ENCODE measurements at regions not wholly inside any gene's neighbourhood (a gene's known extent, or its start where the extent isn't known, plus 50 kb on each side); places are given as distances from the start of the nearest gene placed in this dataset.

- CTCF ChIA-PET, result interaction anchor here (0.6 to 1.6 kb wide), 2 partner anchors 11 to 36 kb away, joined by 3 read pairs; no protein-coding TSS in a partner anchor
- TF ChIP-seq, protein P1, sequence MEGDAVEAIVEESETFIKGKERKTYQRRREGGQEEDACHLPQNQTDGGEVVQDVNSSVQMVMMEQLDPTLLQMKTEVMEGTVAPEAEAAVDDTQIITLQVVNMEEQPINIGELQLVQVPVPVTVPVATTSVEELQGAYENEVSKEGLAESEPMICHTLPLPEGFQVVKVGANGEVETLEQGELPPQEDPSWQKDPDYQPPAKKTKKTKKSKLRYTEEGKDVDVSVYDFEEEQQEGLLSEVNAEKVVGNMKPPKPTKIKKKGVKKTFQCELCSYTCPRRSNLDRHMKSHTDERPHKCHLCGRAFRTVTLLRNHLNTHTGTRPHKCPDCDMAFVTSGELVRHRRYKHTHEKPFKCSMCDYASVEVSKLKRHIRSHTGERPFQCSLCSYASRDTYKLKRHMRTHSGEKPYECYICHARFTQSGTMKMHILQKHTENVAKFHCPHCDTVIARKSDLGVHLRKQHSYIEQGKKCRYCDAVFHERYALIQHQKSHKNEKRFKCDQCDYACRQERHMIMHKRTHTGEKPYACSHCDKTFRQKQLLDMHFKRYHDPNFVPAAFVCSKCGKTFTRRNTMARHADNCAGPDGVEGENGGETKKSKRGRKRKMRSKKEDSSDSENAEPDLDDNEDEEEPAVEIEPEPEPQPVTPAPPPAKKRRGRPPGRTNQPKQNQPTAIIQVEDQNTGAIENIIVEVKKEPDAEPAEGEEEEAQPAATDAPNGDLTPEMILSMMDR (IDR thresholded peaks at IDR 0.05; ENCODE audit: insufficient read depth, low read depth, low read length), result no peak
- DNase-seq (ENCODE audit: low read depth), result no peak
- Histone ChIP-seq H3K27me3 (ENCODE audit: control insufficient read depth, insufficient read depth, low read length) (no peaks in the 10 kb centered on the region), H3K36me3 (ENCODE audit: control insufficient read depth, insufficient read depth, low read length) (no peaks in the 10 kb centered on the region), H3K4me3 (ENCODE audit: low read depth, low read length) (no peak overlapping the region)
- POLR2A ChIA-PET, result no interaction called here
Measured at GRCh38 chr3:15892311-15893227, 94.8 kb upstream of the ANKRD28 start.

DNA sequence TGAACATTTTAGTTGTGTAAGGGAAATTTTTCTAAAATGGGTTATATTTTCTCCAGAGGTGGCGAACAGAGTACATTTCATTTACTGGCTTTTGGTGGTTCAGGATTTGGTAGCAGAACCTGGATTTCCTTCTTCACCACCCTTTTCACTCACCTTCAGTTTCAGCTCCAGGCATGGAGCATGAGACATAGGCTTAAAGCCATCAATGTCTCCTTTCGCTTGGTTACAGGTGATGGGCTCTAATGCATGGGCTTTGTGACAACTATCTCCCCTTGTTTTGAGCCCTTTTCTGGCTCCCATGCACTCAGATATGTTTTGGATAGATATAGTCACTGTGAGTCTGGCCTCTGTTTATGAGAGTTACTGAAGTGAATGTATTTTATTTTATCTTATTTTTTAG, 96.6 kb upstream of the ANKRD28 start:
- Histone ChIP-seq H3K36me3 (ENCODE audit: control insufficient read depth, insufficient read depth, low read length) (no peaks in the 10 kb centered on the region), H3K27me3 (ENCODE audit: control insufficient read depth, insufficient read depth, low read length) (no peaks in the 10 kb centered on the region), H3K4me3 (ENCODE audit: low read depth, low read length) (no peak overlapping the region)
- CTCF ChIA-PET, result no interaction called here
- POLR2A ChIA-PET, result no interaction called here
- TF ChIP-seq, protein P1 (IDR thresholded peaks at IDR 0.05; ENCODE audit: insufficient read depth, low read depth, low read length), result no peak
- no peak for DNase-seq (ENCODE audit: low read depth)

DNA sequence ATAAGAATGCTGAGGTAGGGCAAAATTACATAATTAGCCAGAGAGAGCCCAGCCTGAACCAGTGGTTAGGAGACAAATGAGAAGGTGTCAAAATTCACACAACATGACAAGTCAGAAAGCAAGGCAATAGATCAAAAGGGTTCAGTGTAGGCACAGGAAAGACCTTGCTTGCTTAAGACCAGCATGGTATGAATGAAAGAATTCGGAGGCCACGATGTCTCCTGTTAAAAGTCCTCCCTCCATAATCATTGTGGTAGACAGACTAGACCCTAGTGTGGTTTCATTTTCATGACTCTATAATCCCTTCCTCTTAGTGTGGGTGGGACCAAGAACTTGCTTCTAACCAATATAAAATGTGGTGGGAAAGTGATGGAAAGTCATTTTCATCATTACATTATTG, 98.7 kb upstream of the ANKRD28 start:
- DNase-seq (ENCODE audit: low read depth), result no peak

GRCh38 chr3:15899388-15899787, 101.6 kb upstream of the ANKRD28 start:
- CTCF ChIA-PET, result no interaction called here
- POLR2A ChIA-PET, result no interaction called here
- DNase-seq (ENCODE audit: low read depth), result no peak
- no peaks in the 10 kb centered on the region for H3K36me3 ChIP-seq (ENCODE audit: control insufficient read depth, insufficient read depth, low read length)
- TF ChIP-seq, protein P1 (IDR thresholded peaks at IDR 0.05; ENCODE audit: insufficient read depth, low read depth, low read length), result no peak
- no peaks in the 10 kb centered on the region for H3K27me3 ChIP-seq (ENCODE audit: control insufficient read depth, insufficient read depth, low read length)
- H3K4me3 ChIP-seq (ENCODE audit: low read depth, low read length), result no peak overlapping the region

More for the DNA sequence above, 98.7 kb upstream of the ANKRD28 start:
- ChIA-PET POLR2A (no interaction called here), CTCF (no interaction called here)
- TF ChIP-seq, protein P1 (IDR thresholded peaks at IDR 0.05; ENCODE audit: insufficient read depth, low read depth, low read length), result no peak
- H3K4me3 ChIP-seq (ENCODE audit: low read depth, low read length), result no peak overlapping the region
- H3K27me3 ChIP-seq (ENCODE audit: control insufficient read depth, insufficient read depth, low read length), result no peaks in the 10 kb centered on the region
- H3K36me3 ChIP-seq (ENCODE audit: control insufficient read depth, insufficient read depth, low read length), result no peaks in the 10 kb centered on the region

DNA sequence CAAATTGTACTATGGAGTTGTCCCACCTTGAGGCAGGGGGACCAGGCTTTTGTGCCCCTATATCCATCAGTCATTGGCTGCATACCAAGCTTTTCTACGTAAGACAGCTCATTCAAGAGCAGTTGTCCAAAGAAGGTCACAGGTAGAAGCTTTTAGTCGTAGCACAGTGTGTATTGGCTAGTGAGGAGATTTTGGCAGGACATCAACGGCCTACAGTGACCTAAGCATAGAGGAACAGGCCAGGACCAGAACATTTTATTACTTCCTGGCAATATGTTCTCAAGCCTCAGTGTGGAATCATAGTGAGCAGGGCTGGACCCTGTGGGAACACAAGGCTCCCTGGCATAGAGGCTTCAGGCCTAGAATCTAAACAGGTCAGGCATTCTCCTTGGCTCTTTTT, 105.4 kb upstream of the ANKRD28 start:
- no peaks in the 10 kb centered on the region for H3K36me3 ChIP-seq (ENCODE audit: control insufficient read depth, insufficient read depth, low read length)
- no peaks in the 10 kb centered on the region for H3K27me3 ChIP-seq (ENCODE audit: control insufficient read depth, insufficient read depth, low read length)
- POLR2A ChIA-PET, result no interaction called here

More for the DNA sequence above, 105.4 kb upstream of the ANKRD28 start:
- CTCF ChIA-PET, result interaction anchor here (1.3 to 1.4 kb wide), 2 partner anchors 12 to 28 kb away, joined by 3 read pairs; no protein-coding TSS in a partner anchor
- DNase-seq (ENCODE audit: low read depth), result peak; percentile 19
- H3K4me3 ChIP-seq (ENCODE audit: low read depth, low read length), result no peak overlapping the region
- TF ChIP-seq, protein P1 (IDR thresholded peaks at IDR 0.05; ENCODE audit: insufficient read depth, low read depth, low read length), result no peak
